ENCODE measurements at regions not wholly inside any gene's neighbourhood (a gene's known extent, or its start where the extent isn't known, plus 50 kb on each side); places are given as distances from the start of the nearest gene placed in this dataset.

GRCh38 chr1:39105841-39106765 lies 80.0 kb downstream of the NDUFS5 start:
- no peak for TF ChIP-seq EP300 (IDR thresholded peaks at IDR 0.05)
- no peak for TF ChIP-seq POLR2A (IDR thresholded peaks at IDR 0.05)
- no peak for TF ChIP-seq POLR2AphosphoS5 (IDR thresholded peaks at IDR 0.05)
- TF ChIP-seq, protein P1, sequence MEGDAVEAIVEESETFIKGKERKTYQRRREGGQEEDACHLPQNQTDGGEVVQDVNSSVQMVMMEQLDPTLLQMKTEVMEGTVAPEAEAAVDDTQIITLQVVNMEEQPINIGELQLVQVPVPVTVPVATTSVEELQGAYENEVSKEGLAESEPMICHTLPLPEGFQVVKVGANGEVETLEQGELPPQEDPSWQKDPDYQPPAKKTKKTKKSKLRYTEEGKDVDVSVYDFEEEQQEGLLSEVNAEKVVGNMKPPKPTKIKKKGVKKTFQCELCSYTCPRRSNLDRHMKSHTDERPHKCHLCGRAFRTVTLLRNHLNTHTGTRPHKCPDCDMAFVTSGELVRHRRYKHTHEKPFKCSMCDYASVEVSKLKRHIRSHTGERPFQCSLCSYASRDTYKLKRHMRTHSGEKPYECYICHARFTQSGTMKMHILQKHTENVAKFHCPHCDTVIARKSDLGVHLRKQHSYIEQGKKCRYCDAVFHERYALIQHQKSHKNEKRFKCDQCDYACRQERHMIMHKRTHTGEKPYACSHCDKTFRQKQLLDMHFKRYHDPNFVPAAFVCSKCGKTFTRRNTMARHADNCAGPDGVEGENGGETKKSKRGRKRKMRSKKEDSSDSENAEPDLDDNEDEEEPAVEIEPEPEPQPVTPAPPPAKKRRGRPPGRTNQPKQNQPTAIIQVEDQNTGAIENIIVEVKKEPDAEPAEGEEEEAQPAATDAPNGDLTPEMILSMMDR (IDR thresholded peaks at IDR 0.05) = no peak
